ENCODE measurements at regions not wholly inside any gene's neighbourhood (a gene's known extent, or its start where the extent isn't known, plus 50 kb on each side); places are given as distances from the start of the nearest gene placed in this dataset.

- ATAC-seq (ENCODE audit: low FRiP score) = no peak
- intact Hi-C loops (cut with DNase I) = no loop called here
- WGBS, 2 donors = 39 to 53% methylated on average over 4 of the region's 4 CpGs
These were observed 192.8 kb downstream of the ETS1 start for GRCh38 chr11:128394431-128395089.

GRCh38 chr11:128392259-128392658 is 195.1 kb downstream of the ETS1 start:
- Histone ChIP-seq H3K4me1 (ENCODE audit: control insufficient read depth in 1 of 2, insufficient read depth in 2 of 2, low read length in 2 of 2) (peaks cover 0 to 3% of the 10 kb centered on the region in 2 donors), H3K4me3 (ENCODE audit: low read length in 2 of 2) (no peak overlapping the region), H3K27me3 (ENCODE audit: control insufficient read depth in 1 of 2, insufficient read depth in 2 of 2, low read length in 1 of 2) (no peaks in the 10 kb centered on the region), H3K9me3 (ENCODE audit: control insufficient read depth, low read length) (no peaks in the 10 kb centered on the region), H3K36me3 (ENCODE audit: control insufficient read depth in 1 of 2, insufficient read depth in 2 of 2, low read length in 1 of 2) (no peaks in the 10 kb centered on the region), H3K27ac (ENCODE audit: low read depth in 1 of 2, low read length in 2 of 2) (no peak overlapping the region)
- no peak for ATAC-seq (ENCODE audit: low FRiP score)
- WGBS, 2 donors = 92 to 93% methylated on average over 2 of the region's 2 CpGs
- DNase-seq = no peak
- intact Hi-C loops (cut with DNase I) = no loop called here

More at GRCh38 chr11:128394431-128395089, 192.8 kb downstream of the ETS1 start:
- H3K36me3 ChIP-seq (ENCODE audit: control insufficient read depth in 1 of 2, insufficient read depth in 2 of 2, low read length in 1 of 2) = no peaks in the 10 kb centered on the region
- H3K27me3 ChIP-seq (ENCODE audit: control insufficient read depth in 1 of 2, insufficient read depth in 2 of 2, low read length in 1 of 2) = no peaks in the 10 kb centered on the region
- no peak overlapping the region for H3K27ac ChIP-seq (ENCODE audit: low read depth in 1 of 2, low read length in 2 of 2)
- H3K9me3 ChIP-seq (ENCODE audit: control insufficient read depth, low read length) = no peaks in the 10 kb centered on the region
- peaks cover 0 to 3% of the 10 kb centered on the region in 2 donors for H3K4me1 ChIP-seq (ENCODE audit: control insufficient read depth in 1 of 2, insufficient read depth in 2 of 2, low read length in 2 of 2)
- H3K4me3 ChIP-seq (ENCODE audit: low read length in 2 of 2) = no peak overlapping the region
- no peak for DNase-seq

- WGBS, 2 donors = 23 to 34% methylated on average over 2 of the region's 2 CpGs
- DNase-seq (no peak), ATAC-seq (ENCODE audit: low FRiP score) (no peak)
- peaks cover 0 to 3% of the 10 kb centered on the region in 2 donors for H3K4me1 ChIP-seq (ENCODE audit: control insufficient read depth in 1 of 2, insufficient read depth in 2 of 2, low read length in 2 of 2)
- no peaks in the 10 kb centered on the region for H3K36me3 ChIP-seq (ENCODE audit: control insufficient read depth in 1 of 2, insufficient read depth in 2 of 2, low read length in 1 of 2)
- intact Hi-C loops (cut with DNase I) = no loop called here
- H3K9me3 ChIP-seq (ENCODE audit: control insufficient read depth, low read length) = no peaks in the 10 kb centered on the region
- H3K27ac ChIP-seq (ENCODE audit: low read depth in 1 of 2, low read length in 2 of 2) = no peak overlapping the region
- no peak overlapping the region for H3K4me3 ChIP-seq (ENCODE audit: low read length in 2 of 2)
- H3K27me3 ChIP-seq (ENCODE audit: control insufficient read depth in 1 of 2, insufficient read depth in 2 of 2, low read length in 1 of 2) = no peaks in the 10 kb centered on the region
These were observed 195.5 kb downstream of the ETS1 start for GRCh38 chr11:128391811-128392210.

GRCh38 chr11:128390246-128390645 is 197.1 kb downstream of the ETS1 start:
- Histone ChIP-seq H3K4me3 (ENCODE audit: low read length in 2 of 2) (no peak overlapping the region), H3K27ac (ENCODE audit: low read depth in 1 of 2, low read length in 2 of 2) (no peak overlapping the region), H3K27me3 (ENCODE audit: control insufficient read depth in 1 of 2, insufficient read depth in 2 of 2, low read length in 1 of 2) (no peaks in the 10 kb centered on the region), H3K36me3 (ENCODE audit: control insufficient read depth in 1 of 2, insufficient read depth in 2 of 2, low read length in 1 of 2) (no peaks in the 10 kb centered on the region), H3K9me3 (ENCODE audit: control insufficient read depth, low read length) (no peaks in the 10 kb centered on the region), H3K4me1 (ENCODE audit: control insufficient read depth in 1 of 2, insufficient read depth in 2 of 2, low read length in 2 of 2) (peaks cover 0 to 3% of the 10 kb centered on the region in 2 donors)
- 46 to 82% methylated on average over 1 of the region's 1 CpG for WGBS, 2 donors
- intact Hi-C loops (cut with DNase I) = no loop called here
- DNase-seq = no peak
- ATAC-seq (ENCODE audit: low FRiP score) = no peak

- H3K4me3 ChIP-seq (ENCODE audit: low read length in 2 of 2) = no peak overlapping the region
- no peak for DNase-seq
- 94 to 96% methylated on average over 7 of the region's 7 CpGs for WGBS, 2 donors
- H3K27me3 ChIP-seq (ENCODE audit: control insufficient read depth in 1 of 2, insufficient read depth in 2 of 2, low read length in 1 of 2) = no peaks in the 10 kb centered on the region
- ATAC-seq (ENCODE audit: low FRiP score) = no peak
- no peaks in the 10 kb centered on the region for H3K9me3 ChIP-seq (ENCODE audit: control insufficient read depth, low read length)
- intact Hi-C loops (cut with DNase I) = no loop called here
- H3K4me1 ChIP-seq (ENCODE audit: control insufficient read depth in 1 of 2, insufficient read depth in 2 of 2, low read length in 2 of 2) = peaks cover 0 to 3% of the 10 kb centered on the region in 2 donors
- no peak overlapping the region for H3K27ac ChIP-seq (ENCODE audit: low read depth in 1 of 2, low read length in 2 of 2)
- no peaks in the 10 kb centered on the region for H3K36me3 ChIP-seq (ENCODE audit: control insufficient read depth in 1 of 2, insufficient read depth in 2 of 2, low read length in 1 of 2)
These were observed 197.8 kb downstream of the ETS1 start for GRCh38 chr11:128389461-128389976.

GRCh38 chr11:128388206-128388815 is 199.0 kb downstream of the ETS1 start:
- no peak for DNase-seq
- Histone ChIP-seq H3K27ac (ENCODE audit: low read depth in 1 of 2, low read length in 2 of 2) (no peak overlapping the region), H3K4me3 (ENCODE audit: low read length in 2 of 2) (no peak overlapping the region), H3K27me3 (ENCODE audit: control insufficient read depth in 1 of 2, insufficient read depth in 2 of 2, low read length in 1 of 2) (no peaks in the 10 kb centered on the region), H3K36me3 (ENCODE audit: control insufficient read depth in 1 of 2, insufficient read depth in 2 of 2, low read length in 1 of 2) (no peaks in the 10 kb centered on the region), H3K9me3 (ENCODE audit: control insufficient read depth, low read length) (no peaks in the 10 kb centered on the region), H3K4me1 (ENCODE audit: control insufficient read depth in 1 of 2, insufficient read depth in 2 of 2, low read length in 2 of 2) (peaks cover 0 to 3% of the 10 kb centered on the region in 2 donors)
- WGBS, 2 donors = 93 to 95% methylated on average over 5 of the region's 5 CpGs
- no peak for ATAC-seq (ENCODE audit: low FRiP score)
- intact Hi-C loops (cut with DNase I) = no loop called here

- no peaks in the 10 kb centered on the region for H3K4me1 ChIP-seq (ENCODE audit: control insufficient read depth in 1 of 2, insufficient read depth in 2 of 2, low read length in 2 of 2)
- H3K27ac ChIP-seq (ENCODE audit: low read depth in 1 of 2, low read length in 2 of 2) = no peak overlapping the region
- no peaks in the 10 kb centered on the region for H3K27me3 ChIP-seq (ENCODE audit: control insufficient read depth in 1 of 2, insufficient read depth in 2 of 2, low read length in 1 of 2)
- DNase-seq = no peak
- no peak overlapping the region for H3K4me3 ChIP-seq (ENCODE audit: low read length in 2 of 2)
- no peaks in the 10 kb centered on the region for H3K9me3 ChIP-seq (ENCODE audit: control insufficient read depth, low read length)
- 56 to 68% methylated on average over 3 of the region's 3 CpGs for WGBS, 2 donors
- H3K36me3 ChIP-seq (ENCODE audit: control insufficient read depth in 1 of 2, insufficient read depth in 2 of 2, low read length in 1 of 2) = no peaks in the 10 kb centered on the region
- ATAC-seq (ENCODE audit: low FRiP score) = no peak
- intact Hi-C loops (cut with DNase I) = no loop called here
These were observed 207.5 kb downstream of the ETS1 start for GRCh38 chr11:128379587-128380580.

GRCh38 chr11:128375961-128376360 is 211.4 kb downstream of the ETS1 start:
- no peaks in the 10 kb centered on the region for H3K9me3 ChIP-seq (ENCODE audit: control insufficient read depth, low read length)
- intact Hi-C loops (cut with DNase I) = no loop called here
- ATAC-seq (ENCODE audit: low FRiP score) = no peak
- H3K27me3 ChIP-seq (ENCODE audit: control insufficient read depth in 1 of 2, insufficient read depth in 2 of 2, low read length in 1 of 2) = no peaks in the 10 kb centered on the region
- no peak overlapping the region for H3K27ac ChIP-seq (ENCODE audit: low read depth in 1 of 2, low read length in 2 of 2)
- no peaks in the 10 kb centered on the region for H3K4me1 ChIP-seq (ENCODE audit: control insufficient read depth in 1 of 2, insufficient read depth in 2 of 2, low read length in 2 of 2)
- DNase-seq = no peak
- 3 to 4% methylated on average over 1 of the region's 1 CpG for WGBS, 2 donors
- no peak overlapping the region for H3K4me3 ChIP-seq (ENCODE audit: low read length in 2 of 2)
- H3K36me3 ChIP-seq (ENCODE audit: control insufficient read depth in 1 of 2, insufficient read depth in 2 of 2, low read length in 1 of 2) = no peaks in the 10 kb centered on the region
